Fibroblast of the aortic adventitia (primary cell): ENCODE measurements at regions not wholly inside any gene's neighbourhood (a gene's known extent, or its start where the extent isn't known, plus 50 kb on each side); places are given as distances from the start of the nearest gene placed in this dataset.

ENCODE experiments used
- DNase-seq: peaks from one replicate; pipeline ENCODE4 v3.0.0-alpha.2; 2010; ENCODE audit warnings: low read depth
- H3K4me3 ChIP-seq: 2 replicates; pipeline ENCODE4 v1.5.1; 2011; ENCODE audit warnings: low read depth, mild to moderate bottlenecking, control low read depth, low read length, moderate library complexity
- TF ChIP-seq, protein P1 (sequence below): IDR thresholded peaks from 2 replicates; pipeline ENCODE4 v1.5.1; 2011; ENCODE audit warnings: mild to moderate bottlenecking, low read length, control low read depth, inconsistent platforms; ENCODE audit not compliant: insufficient read depth

DNA sequence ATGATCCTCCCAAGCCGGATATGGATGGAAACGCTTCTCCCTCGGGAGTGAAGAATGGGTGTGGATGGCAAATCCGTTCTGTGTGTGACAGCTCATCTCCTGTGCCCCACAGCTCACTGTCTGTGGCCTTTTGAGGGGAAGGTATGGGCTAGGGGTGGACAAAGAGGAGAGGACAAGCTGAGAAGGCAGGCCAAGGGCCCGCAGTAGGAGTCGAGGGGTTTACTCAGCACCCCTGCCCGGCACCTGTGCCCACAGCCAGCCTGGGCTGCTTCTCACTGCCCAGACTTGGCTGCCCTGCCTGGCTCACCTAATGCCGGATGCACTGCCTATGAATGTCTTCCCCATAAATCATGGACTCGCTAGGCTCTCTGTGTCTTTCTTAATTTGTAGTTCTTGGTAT lies 503.8 kb downstream of the TCERG1L start:
- no peak for DNase-seq
- TF ChIP-seq, protein P1, sequence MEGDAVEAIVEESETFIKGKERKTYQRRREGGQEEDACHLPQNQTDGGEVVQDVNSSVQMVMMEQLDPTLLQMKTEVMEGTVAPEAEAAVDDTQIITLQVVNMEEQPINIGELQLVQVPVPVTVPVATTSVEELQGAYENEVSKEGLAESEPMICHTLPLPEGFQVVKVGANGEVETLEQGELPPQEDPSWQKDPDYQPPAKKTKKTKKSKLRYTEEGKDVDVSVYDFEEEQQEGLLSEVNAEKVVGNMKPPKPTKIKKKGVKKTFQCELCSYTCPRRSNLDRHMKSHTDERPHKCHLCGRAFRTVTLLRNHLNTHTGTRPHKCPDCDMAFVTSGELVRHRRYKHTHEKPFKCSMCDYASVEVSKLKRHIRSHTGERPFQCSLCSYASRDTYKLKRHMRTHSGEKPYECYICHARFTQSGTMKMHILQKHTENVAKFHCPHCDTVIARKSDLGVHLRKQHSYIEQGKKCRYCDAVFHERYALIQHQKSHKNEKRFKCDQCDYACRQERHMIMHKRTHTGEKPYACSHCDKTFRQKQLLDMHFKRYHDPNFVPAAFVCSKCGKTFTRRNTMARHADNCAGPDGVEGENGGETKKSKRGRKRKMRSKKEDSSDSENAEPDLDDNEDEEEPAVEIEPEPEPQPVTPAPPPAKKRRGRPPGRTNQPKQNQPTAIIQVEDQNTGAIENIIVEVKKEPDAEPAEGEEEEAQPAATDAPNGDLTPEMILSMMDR, result no peak
- H3K4me3 ChIP-seq, result no peak overlapping the region

GRCh38 chr10:130808243-130808642 lies 503.3 kb downstream of the TCERG1L start:
- no peak overlapping the region for H3K4me3 ChIP-seq
- DNase-seq, result no peak
- TF ChIP-seq, protein P1, result no peak

DNA sequence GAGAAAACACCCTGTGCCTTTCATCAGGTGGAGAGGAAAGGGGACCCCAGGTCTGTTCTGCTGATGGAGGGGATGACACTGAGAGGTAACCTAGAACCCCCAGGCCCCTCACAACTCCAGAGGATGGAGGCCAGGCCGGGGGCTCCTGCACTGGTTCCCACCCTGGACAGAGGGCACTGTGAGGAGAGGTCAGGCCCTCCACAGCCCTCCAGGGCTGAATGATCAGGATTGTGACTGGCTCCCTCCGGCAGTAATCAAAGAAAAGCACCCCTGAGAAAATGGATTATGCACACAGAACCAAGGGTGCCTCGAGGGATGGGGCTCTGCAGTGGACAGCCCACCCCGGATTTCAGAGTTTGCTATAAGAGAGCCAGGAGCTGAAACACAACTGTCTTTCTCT lies 502.8 kb downstream of the TCERG1L start:
- H3K4me3 ChIP-seq, result no peak overlapping the region
- DNase-seq, result no peak
- TF ChIP-seq, protein P1, result no peak

GRCh38 chr10:130809181-130809580 lies 502.3 kb downstream of the TCERG1L start:
- H3K4me3 ChIP-seq, result no peak overlapping the region
- TF ChIP-seq, protein P1, result no peak
- DNase-seq, result no peak

- TF ChIP-seq, protein P1, result no peak
- H3K4me3 ChIP-seq, result no peak overlapping the region
- no peak for DNase-seq
Measured at GRCh38 chr10:130809761-130810515, 501.6 kb downstream of the TCERG1L start.

DNA sequence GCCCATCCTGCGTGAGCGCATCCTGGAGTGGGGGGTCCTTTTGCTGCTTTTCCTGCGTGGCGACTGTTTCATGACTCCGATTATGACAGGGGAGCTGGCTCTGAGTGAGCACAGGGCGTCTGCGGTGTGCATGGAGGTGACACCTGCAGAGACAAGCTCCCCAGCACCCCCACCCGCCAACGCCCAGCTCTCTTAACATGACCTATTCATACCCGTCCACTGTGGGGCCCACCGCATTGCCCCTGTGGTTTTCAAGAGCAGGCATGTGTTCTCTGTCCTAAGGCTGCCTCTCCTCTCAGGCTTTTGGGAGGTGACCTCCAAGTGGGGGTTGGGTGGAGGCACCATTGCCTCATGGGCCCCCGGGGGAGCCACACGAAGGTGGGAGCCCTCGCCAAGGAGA lies 500.7 kb downstream of the TCERG1L start:
- no peak for DNase-seq
- TF ChIP-seq, protein P1, result no peak
- H3K4me3 ChIP-seq, result no peak overlapping the region
